ENCODE measurements at regions not wholly inside any gene's neighbourhood (a gene's known extent, or its start where the extent isn't known, plus 50 kb on each side); places are given as distances from the start of the nearest gene placed in this dataset.

DNA sequence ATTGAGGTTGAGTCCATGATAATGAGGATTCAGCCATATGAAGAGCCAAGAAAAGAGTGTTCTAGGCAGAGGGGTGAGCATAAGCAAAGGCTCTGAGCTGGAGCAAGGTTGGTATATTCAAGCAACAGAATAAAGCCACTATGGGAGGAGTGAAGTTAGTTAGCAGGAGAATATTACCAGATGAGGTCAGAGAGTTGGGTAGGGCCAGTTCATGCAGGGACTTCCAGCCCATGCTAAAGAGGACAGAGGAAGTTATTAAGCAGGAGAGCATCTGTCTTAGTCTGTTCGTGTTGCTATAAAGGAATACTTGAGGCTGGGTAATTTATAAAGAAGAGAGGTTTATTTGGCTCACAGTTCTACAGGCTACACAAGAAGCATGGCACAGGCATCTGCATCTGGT, 57.1 kb upstream of the ATG10 start:
- TF ChIP-seq GATA3 (IDR thresholded peaks at IDR 0.05; ENCODE audit: low read depth, low read length), result no peak
- no peak for TF ChIP-seq GATA2 (IDR thresholded peaks at IDR 0.05; ENCODE audit: low read depth, low read length)
